ENCODE measurements at regions not wholly inside any gene's neighbourhood (a gene's known extent, or its start where the extent isn't known, plus 50 kb on each side); places are given as distances from the start of the nearest gene placed in this dataset.

DNA sequence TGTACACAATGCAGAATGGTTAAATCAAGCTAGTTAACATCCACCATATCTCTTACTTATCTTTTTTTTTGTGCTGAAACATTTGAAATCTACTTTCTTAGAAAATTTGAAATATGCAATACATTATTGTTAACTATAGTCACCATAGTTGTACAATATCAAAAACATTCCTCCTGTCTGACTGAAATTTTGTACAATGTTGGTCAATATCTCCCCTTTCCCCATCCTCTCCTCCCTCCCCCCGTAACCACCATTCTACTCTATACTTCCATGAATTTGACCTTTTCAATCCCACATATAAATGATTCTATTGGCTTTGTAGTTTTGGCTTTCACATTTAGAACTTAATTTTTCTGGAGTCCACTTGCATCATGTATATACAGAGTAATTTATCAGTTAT, 63.5 kb upstream of the DCD start:
- Histone ChIP-seq H3K27me3 (replicated peaks in 1 of 7) (peaks cover 0 to 22% (median 0%) of the 10 kb centered on the region in 7 donors), H3K27ac (no peak overlapping the region), H3K36me3 (no peaks in the 10 kb centered on the region), H3K4me1 (no peaks in the 10 kb centered on the region), H3K4me3 (no peak overlapping the region), H3K9me3 (peaks cover 0 to 4% (median 0%) of the 10 kb centered on the region in 8 donors)
- no peak for DNase-seq
- intact Hi-C loops (cut with DNase I; ENCODE audit: low total_unique reads): no loop called here
- TF ChIP-seq CTCF (IDR thresholded peaks at IDR 0.05 in 8 of 11, conservative IDR thresholded peaks at IDR 0.05 in 3 of 11): no peak
- TF ChIP-seq POLR2A (IDR thresholded peaks at IDR 0.05): no peak
- TF ChIP-seq POLR2AphosphoS5 (IDR thresholded peaks at IDR 0.05): no peak
- 74 to 94% (median 83%) methylated on average over 1 of the region's 1 CpG for WGBS, 5 donors

DNA sequence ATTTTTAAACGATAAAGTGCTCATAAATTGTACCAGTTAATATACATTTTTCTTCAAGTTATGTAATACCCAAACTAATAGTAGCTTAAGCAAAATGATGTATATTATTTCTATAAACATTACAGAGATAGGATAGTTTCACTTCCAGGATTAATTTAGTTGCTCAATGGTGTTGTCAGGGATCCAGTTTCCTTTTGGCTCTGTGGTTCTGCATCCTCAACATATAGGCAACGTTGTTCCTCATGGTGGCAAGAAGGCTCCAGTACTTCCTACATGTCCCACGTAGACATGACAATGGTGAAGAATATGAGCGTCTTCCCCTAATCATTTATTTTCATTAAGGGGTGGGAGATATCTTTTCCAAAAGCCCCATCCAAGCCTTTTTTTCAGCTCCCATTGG, 60.7 kb upstream of the DCD start:
- H3K36me3 ChIP-seq: no peaks in the 10 kb centered on the region
- no peaks in the 10 kb centered on the region for H3K4me1 ChIP-seq
- DNase-seq: no peak
- H3K4me3 ChIP-seq: no peak overlapping the region
- WGBS, 5 donors: 68 to 80% (median 72%) methylated on average over 4 of the region's 4 CpGs
- peaks cover 0 to 8% (median 0%) of the 10 kb centered on the region in 7 donors for H3K27me3 ChIP-seq (replicated peaks in 1 of 7)
- TF ChIP-seq POLR2A (IDR thresholded peaks at IDR 0.05) (no peak), CTCF (IDR thresholded peaks at IDR 0.05 in 8 of 11, conservative IDR thresholded peaks at IDR 0.05 in 3 of 11) (no peak), POLR2AphosphoS5 (IDR thresholded peaks at IDR 0.05) (peak in 1 of 3 donors; percentile 22)
- H3K9me3 ChIP-seq: peaks cover 0 to 2% (median 0%) of the 10 kb centered on the region in 8 donors
- H3K27ac ChIP-seq: no peak overlapping the region
- intact Hi-C loops (cut with DNase I; ENCODE audit: low total_unique reads): no loop called here

GRCh38 chr12:54704202-54704601, 56.0 kb upstream of the DCD start:
- Histone ChIP-seq H3K4me1 (no peaks in the 10 kb centered on the region), H3K36me3 (no peaks in the 10 kb centered on the region), H3K27me3 (replicated peaks in 1 of 7) (peaks cover 0 to under 1% (median 0%) of the 10 kb centered on the region in 7 donors), H3K4me3 (no peak overlapping the region), H3K27ac (no peak overlapping the region), H3K9me3 (no peaks in the 10 kb centered on the region)
- TF ChIP-seq POLR2A (IDR thresholded peaks at IDR 0.05): no peak
- no peak for TF ChIP-seq CTCF (IDR thresholded peaks at IDR 0.05 in 8 of 11, conservative IDR thresholded peaks at IDR 0.05 in 3 of 11)
- no peak for TF ChIP-seq POLR2AphosphoS5 (IDR thresholded peaks at IDR 0.05)
- intact Hi-C loops (cut with DNase I; ENCODE audit: low total_unique reads): no loop called here
- no peak for DNase-seq
- 39 to 55% (median 44%) methylated on average over 8 of the region's 8 CpGs for WGBS, 5 donors

GRCh38 chr12:54701940-54702592, 53.9 kb upstream of the DCD start:
- Histone ChIP-seq H3K4me1 (no peaks in the 10 kb centered on the region), H3K27ac (no peak overlapping the region), H3K4me3 (no peak overlapping the region), H3K36me3 (no peaks in the 10 kb centered on the region), H3K9me3 (no peaks in the 10 kb centered on the region), H3K27me3 (replicated peaks in 1 of 7) (peaks cover 0 to 8% (median 0%) of the 10 kb centered on the region in 7 donors)
- 24 to 37% (median 32%) methylated on average over 2 of the region's 2 CpGs for WGBS, 5 donors
- intact Hi-C loops (cut with DNase I; ENCODE audit: low total_unique reads): no loop called here
- DNase-seq: no peak
- TF ChIP-seq CTCF (IDR thresholded peaks at IDR 0.05 in 8 of 11, conservative IDR thresholded peaks at IDR 0.05 in 3 of 11) (peak in 10 of 11 experiments; percentile 15 to 67 (median 50)), POLR2A (IDR thresholded peaks at IDR 0.05) (no peak)

All from spleen (tissue), 11 donors.